NCI-H774 (cell line): ENCODE measurements at regions not wholly inside any gene's neighbourhood (a gene's known extent, or its start where the extent isn't known, plus 50 kb on each side); places are given as distances from the start of the nearest gene placed in this dataset.
A peak's percentile ranks its signal among the peaks of the same experiment; 100 is the strongest.
"Not testable (repeated sequence)": the region's sequence is repeated elsewhere in the genome, so short reads cannot be mapped to it uniquely, and the experiment has no call there.

ENCODE experiments used
- DNase-seq: peaks from one replicate; lab custom pipeline; 2025; lab: John Stamatoyannopoulos, UW

DNA sequence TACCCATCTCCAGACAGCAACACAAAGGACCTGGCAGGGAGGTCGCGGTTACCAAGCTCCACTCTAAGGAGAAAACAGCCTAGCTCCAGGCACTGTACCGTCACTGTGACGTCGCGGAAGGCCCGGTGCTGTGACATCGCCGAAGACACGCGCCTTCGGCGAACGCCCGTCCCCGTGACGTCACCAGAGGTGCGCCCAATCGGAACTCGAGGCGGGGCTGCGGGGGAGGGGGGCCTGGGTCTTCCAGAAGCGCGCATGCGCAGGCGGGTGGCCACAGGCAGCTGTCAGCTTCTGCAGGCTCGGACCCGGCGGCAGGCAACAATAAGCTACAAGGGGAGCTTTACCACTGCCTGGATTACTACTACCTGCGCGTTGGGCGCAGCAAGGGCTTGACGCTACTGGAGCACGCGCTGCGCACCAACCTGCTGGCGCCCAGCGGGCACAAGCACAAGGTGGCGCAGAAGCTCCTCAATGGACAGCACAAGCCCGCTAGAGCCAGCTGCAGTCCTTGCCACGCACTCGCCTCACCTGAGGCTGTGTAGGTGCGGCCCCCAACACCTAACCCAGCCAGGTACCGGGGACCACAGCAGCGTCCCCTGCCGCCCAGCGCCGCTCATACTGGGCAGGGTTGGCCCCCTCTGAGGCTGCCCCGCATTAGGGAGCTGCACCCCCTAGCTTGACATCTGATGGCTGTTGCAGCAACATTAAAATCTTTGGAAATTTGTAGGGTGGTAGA is 208.4 kb downstream of the TPST1 start:
- DNase-seq: peak; percentile 84

DNA sequence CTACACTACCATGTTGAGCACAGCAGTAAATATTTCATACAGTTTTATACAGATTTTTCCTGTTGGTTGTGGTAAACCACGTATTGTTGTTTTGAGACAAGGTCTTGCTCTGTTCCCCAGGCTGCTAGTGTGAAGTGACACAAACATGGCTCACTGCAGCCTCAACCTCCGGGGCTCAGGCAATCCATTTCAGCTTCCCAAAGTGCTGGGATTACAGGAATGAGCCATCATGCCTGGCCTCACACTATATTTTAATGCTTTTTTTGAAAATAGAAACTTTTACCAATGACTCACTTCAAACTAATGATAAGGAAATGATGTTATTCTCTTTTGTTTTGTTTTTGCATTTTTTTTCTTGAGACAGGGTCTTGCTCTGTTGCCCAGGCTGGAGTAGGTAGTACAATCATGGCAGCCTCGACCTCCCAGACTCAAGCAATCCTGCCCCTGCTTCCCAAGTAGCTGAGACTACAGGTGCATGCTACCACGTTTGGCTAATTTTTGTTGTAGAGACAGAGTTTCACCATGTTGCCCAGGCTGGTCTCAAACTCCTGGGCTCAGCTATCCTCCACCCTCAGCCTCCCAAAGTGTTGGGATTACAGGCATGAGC is 210.6 kb downstream of the TPST1 start:
- DNase-seq: no peak

DNA sequence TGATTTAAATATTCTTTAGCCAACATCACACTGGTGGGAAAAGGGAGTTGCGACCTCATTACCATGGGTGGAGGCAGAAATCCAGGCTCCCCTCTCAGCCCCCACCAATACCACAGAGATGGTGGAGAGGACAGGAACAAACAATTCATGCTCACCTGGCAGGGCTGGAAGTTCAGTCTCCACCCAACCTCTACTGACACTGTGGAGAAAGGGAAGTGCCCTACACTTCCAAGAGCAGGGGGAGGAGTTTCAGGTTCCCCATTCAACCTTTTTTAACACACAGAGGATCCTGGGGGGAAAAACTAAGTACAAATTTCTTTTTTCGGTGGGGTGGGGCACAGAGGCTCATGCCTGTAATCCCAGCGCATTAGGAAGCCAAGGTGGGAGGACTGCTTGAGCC is 210.1 kb upstream of the KCTD7 start:
- DNase-seq: no peak

DNA sequence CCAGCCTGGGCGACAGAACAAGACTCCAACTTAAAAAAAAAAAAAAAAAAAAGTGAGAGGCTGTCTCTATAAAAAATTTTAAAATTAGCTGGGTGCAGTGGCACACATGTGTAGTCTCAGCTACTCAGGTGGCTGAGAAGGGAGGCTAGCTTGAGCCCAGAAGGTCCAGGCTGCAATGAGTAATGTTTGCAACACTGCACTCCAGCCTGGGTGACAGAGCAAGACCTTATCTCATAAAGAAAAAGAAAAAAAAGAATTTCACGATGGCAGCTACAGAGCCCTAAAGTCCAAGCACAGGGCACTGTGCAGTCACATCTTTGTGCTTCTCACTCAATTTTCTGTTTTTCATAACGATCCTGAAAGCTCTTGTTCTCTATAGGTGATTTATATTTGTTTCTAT is 209.5 kb upstream of the KCTD7 start:
- no peak for DNase-seq

DNA sequence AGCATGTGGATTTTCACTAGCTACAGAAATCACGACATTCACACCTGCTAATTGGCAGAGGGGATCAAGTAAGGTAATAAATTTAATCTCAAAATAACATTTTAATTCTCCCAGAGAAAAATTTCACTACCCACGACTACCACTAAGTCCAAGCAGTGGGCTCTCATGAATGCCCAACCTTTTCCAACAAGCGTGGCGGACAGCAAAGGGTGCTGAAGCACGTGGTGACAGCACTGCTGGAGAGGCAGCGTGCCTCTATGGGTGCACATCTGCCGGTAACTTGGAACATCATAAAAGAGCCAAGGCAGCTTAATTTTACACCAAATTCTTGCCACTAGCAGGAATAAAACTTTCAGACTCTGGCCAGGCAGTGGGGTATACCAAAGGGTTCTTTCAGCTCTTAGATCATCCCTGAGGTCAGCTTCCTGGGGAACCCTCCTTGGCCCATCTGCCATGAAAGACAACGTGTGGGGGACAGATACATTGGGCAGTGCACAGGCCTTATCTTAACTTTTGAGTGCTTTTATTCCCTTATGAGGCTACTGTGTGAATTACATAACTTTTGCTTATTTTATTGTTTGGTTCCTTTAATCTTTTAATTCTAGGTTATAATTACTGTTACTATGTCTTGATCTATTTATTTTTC is 206.7 kb upstream of the KCTD7 start:
- no peak for DNase-seq

DNA sequence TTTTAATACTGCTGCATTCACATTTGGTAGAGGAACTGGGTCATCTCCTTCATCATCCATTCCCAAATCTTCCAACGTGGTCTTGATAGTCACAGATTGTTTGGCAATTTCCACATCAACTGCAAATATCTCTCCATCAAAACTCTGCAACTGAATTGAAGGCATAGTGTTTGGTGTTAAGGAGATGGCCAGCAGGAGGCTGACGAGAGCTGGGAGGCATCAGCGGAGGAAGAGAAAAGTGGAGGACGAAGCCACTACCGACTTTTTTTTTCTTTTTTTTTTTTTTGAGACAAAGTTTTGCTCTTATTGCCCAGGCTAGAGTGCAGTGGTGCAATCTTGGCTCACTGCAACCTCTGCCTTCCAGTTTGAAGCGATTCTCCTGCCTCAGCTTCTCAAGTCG is 205.0 kb upstream of the KCTD7 start:
- DNase-seq: no peak

DNA sequence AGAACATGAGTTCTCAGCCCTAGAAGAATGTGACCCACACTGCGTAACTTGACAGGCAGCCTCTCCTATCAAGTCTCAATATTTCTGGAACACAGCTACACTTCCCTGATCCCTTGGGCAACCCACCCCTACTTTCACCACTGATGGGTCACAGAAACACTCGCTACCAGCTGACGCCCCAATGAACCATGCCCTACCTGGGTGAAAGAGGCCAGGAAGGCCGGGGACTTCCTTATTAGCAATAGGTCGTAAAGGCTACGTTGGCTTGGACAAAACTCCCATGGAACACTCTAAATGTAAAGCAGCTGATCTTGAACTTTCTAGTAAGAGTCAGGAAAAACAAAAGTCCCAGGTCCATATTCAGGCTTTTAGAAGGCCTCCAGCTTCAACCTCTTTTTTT is 202.3 kb upstream of the KCTD7 start:
- DNase-seq: no peak

DNA sequence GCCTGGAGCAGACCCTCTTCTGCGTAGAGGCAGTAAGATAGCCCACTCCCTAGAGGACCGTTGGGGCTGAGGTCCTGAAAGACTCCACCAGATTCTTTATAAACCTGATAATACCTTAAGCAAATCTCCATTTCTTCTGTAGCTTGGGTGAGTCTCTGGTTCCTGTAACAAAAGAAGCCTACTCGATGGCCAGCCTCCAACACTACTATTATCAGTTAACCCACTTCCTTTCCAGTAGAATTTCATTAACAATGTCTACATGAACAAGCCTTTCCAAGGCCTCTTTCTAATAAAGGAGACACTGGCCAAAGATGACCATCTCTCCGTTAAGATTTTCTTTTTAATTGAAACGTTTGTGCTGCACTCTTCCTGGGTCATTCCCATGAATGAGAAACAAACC is 201.7 kb upstream of the KCTD7 start:
- no peak for DNase-seq

DNA sequence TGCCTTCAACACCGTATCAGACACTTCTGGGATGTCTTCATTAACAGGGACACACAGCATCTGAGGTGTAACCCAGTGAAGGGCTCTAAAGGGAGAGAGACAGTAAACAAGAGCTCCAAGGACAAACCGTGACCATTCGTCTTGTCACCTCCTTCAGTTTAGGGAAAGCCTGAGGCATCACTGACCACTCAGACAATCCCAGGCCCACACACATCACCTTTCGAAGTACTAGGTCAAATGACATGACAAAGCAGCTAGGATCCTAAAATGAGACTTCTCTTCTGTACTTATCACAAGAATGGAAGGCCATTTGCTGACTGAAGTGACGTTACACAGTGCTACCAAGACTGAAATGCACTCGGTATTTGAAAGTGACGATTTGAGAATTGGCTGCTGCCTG is 200.7 kb upstream of the KCTD7 start:
- no peak for DNase-seq

DNA sequence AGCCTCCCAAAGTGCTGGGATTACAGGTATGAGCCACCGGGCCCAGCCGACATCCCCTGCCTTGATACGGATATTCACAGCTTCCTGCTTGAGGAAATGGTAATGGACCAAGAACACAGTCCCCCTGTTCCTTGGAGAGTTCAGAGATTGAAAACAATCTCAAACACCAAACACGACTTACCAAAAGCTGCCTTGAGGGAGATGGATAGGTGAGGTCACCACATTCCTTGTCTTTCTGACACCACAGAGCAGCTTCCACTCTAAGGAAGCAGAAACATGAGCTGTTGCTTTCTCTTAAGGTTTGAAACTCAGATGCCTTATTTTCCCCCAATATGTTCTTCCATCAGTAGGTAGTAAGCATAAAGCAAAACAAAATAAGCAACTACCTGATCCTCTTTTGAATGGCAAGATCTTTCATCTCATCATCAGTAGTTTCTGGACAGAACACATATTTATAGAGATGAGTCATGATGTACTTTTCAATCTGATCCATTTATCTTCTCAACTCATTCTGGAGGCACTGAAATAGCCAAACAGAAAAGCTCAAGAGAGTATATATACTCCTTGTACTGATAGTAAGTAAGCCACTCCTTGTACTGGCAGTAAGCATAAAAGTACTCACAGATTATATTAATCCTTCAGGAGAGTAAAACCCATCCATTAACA is 199.1 kb upstream of the KCTD7 start:
- DNase-seq: no peak

DNA sequence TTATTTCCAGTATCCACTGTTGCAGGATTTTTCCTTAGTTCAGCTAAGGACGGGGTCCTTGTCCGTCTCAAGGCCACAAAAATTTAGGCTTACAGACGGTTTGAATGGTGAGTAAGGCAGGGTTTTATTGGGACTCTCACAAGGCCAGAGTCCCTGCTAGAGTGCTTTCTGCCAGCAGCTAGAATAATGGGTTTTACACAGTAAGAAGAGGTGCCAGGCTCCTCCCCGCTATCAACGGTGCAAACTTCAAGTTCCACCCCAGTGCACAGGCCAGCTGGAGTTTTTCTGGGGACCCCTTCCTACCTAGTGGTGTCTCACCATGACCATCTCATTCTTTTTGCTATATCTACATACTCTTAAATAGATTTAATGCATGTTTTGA is 198.5 kb upstream of the KCTD7 start:
- no peak for DNase-seq

DNA sequence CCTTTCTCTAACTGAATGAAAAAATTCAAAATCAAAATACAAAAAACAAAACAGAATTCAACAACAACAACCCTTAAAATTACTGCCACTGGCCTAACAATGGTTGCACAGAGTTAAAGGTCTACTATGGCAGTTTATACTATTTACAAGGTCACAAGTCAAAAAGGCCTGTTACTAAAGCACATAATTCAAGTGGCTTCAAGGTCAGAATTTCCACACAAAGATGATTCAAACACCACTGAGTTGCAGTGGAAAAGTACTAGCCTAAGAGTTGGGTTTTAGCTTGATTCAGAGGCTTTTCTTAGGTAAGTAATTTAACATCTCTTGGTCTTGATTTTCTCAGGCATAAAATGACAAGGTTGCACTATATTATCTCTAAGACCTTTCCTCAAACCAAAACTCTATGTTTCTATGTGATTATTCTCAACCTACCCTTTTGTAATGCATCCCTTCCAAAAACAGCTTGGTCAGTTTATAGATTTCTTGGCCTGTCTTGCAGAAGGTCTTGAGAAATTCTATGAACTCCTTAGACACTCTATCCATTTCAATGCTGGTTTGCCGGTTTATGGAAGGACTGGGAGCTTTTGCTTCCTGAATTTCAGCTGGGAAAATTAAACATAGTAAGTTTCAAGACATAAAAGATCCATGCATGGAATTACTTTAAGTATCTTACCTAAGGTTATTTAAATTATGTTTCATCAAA is 189.8 kb upstream of the KCTD7 start:
- not testable (repeated sequence) for DNase-seq

DNA sequence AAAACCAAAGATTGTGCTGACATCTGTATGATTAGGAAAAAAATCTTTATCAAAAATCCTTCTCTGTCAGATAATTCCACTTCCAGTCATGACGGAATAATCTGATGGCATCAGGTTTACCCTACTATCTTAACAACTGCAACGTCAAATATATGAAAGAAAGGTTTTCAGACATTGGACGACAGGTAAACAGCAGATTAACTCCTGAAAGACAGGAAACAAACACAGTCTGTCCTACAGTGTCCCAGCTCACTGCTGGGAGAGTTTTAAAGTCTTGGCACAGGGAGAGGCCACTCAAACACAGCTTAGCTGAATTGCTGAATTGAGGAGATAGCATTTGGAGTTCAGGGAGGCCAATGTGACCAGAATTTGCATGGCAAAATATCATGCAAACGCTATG is 186.3 kb upstream of the KCTD7 start:
- no peak for DNase-seq

DNA sequence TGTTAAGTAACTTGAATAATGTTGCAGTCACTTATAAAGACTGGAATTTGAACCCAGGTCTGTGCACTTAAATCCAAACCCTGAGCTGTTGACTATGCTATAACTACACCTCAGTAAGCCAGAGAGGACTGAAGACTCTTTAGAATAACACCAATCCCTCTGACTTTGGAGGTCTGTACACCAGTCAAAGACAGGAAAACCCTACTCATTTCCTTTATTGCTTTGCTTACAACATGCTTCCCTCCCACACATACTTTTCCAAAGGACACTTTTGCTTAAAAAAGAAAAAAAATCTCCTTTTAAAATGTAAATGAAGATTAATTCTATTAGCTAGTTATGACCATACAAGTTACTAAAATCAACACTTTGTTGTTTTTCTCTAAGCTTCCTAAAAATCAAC is 184.7 kb upstream of the KCTD7 start:
- DNase-seq: no peak

DNA sequence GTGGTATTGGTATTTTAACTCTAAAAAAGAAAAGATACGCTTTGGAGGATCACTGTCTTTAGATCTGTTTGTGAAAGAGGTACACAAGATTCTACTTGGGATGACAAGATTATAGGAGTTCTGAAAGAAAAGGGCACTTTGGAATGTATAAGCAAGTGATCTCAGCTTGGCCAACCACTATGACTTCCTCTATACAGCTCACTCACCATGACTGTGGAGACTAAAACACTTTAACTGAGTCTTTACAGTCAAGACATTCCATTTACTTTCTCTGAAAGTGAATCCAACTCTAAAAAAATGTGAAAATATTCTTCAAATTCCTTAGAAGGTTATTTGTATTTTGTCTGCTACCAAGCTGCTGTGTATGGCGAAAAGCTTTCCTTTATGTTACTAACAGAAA is 181.7 kb upstream of the KCTD7 start:
- DNase-seq: not testable (repeated sequence)

DNA sequence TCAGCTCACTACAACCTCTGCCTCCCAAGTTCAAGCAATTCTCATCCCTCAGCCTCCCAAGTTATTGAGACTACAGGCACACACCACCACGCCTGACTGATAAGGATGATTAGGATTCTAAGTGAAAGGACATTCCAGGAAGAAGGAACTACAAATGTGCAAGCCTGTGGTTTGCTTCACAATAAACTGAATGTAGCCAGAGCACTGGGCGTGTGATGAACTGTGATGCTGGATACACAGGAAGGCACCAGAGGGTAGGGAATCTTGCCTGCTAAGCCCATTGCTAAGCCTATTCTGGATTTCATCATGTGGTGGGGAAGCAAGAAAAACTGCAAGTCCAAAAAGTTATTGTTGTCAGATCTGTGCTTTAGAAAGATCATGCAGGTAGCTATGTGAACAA is 177.9 kb upstream of the KCTD7 start:
- DNase-seq: not testable (repeated sequence)

DNA sequence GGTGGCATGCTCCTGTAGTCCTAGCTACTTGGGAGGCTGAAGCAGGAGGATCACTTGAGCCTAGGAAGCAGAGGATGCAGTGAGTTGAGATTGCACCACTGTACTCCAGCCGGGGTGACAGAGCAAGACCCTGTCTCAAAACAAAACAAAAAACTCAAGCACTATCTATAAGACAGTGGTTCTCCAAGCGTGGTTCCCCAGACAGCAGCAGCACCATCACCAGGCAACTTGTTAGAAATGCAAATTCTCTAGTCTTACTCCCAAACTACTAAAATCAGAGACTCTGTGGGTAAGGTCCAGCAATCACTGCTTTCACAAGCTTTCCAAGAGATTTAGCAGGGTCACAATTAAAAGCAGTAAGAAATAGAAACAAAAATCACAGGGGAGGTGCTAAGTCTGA is 177.0 kb upstream of the KCTD7 start:
- DNase-seq: not testable (repeated sequence)

DNA sequence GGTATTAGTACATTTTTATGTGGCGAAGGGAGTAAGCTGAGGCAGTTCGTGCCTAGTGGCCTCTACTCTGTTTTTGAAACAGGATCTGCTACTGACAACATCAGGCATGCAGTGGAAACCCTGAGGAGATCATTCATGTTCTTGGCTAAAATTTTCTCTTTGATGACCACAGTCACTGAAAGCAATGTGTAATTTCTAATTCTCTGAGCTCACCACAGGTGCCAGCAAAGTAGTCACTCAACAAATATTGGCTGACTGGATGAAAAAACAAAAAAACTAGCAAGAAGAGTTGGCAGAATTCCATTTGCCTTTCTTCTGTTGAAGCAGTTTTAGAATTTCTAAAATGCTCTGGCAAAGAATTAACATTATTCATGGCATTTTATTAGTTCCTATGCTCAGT is 176.5 kb upstream of the KCTD7 start:
- DNase-seq: peak; percentile 17

DNA sequence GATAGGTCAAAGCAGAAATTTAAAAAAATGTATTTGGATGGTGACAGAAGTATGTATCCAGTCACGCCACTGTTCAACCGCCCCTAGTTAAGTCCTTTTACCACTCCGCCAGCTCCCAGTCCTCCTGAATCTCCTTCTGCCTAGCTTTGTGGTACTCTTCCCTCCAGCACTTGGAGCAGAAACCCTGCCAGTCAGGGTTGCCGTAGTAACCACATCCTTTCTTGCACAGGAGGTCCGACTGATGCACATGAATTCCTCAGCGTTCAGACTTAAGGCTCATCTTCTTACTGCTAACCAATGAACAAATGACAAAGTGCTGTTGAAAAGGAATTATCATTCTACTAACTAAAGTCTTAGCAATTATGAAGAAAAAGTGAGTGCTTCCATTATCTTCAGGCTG is 175.3 kb upstream of the KCTD7 start:
- no peak for DNase-seq

DNA sequence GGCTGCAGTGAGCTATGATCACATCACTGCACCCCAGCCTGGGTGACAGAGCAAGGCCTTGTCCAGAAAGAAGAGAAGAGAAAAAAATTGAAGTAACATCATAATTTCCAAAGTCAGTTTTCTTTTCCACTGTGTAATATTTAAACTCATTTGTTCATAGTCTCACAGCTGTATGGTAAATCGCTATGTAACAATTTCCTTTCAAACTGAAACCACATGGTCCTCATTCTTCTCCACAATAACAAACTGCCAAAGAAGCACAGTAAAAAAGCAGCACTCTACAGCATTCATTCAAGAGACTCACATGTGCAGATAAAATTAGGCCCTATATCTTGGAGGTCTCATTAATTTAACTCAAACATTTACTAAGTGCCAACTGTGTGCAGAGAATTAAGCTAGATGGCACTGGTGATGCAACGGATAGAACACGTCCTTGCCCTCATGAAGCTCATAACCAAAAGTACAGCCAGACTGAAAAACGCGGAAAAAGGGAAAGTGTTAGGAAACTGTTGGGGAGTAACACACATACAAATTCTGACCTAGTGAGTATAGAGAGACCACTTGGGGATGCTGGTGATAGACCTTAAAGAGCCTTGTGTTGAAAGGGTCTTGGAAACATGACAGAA is 174.0 kb upstream of the KCTD7 start:
- no peak for DNase-seq

DNA sequence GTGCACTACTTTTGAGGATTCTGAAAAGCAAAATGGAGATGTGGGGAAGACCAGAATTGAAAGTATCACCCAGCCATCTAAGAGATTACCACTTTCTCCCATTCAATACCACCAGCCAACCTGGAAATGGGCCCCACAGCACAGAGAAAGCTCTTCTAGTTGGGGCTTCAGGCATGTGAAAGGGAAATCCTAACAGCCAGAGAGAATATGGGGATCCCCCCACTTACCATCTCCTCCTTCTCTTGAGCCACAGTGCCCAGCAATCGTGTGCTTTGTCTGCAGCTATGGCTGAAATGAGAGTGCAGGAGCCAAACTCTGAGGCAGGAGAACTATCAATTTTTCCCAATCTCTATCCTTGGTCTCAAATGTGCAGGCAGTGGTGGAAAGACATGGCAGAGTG is 173.2 kb upstream of the KCTD7 start:
- DNase-seq: not testable (repeated sequence)

DNA sequence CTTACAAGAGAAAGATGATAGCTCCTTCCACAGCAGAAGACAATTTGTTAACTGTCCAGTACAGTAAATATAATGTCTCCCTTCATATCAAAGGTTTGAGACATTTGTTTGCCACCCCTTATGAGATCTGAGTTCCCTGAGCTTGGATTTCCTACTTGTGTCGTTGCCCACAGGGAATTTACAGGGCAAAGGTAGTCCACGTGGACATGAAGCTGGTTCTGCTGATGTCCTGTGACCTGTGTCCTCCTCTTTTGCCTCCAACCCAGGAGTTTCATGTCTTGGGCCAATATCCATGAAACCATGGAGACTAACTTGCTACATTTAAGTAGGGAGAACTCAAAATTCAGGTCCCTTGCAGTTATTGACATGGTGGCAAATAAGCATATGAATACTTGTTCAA is 172.2 kb upstream of the KCTD7 start:
- not testable (repeated sequence) for DNase-seq
